GM21619 (cell line): ENCODE measurements at regions not wholly inside any gene's neighbourhood (a gene's known extent, or its start where the extent isn't known, plus 50 kb on each side); places are given as distances from the start of the nearest gene placed in this dataset.

ENCODE experiments used
- ATAC-seq: cut with Tn5 transposase; IDR thresholded peaks from one replicate; pipeline ENCODE4 v1.9.1; 2021; ENCODE audit not compliant: unreplicated experiment

- no peak for ATAC-seq
These were observed 165.2 kb upstream of the DEFB112 start for GRCh38 chr6:50214937-50215336.

GRCh38 chr6:50217841-50218240, 168.1 kb upstream of the DEFB112 start:
- no peak for ATAC-seq

- ATAC-seq, result no peak
These were observed 186.4 kb upstream of the DEFB112 start for GRCh38 chr6:50236164-50236563.

- no peak for ATAC-seq
These were observed 190.1 kb upstream of the DEFB112 start for GRCh38 chr6:50239853-50240252.

- ATAC-seq, result no peak
These were observed 191.3 kb upstream of the DEFB112 start for GRCh38 chr6:50240986-50241385.

- ATAC-seq, result no peak
These were observed 199.8 kb upstream of the DEFB112 start for GRCh38 chr6:50249493-50249892.

- no peak for ATAC-seq
These were observed 207.6 kb upstream of the DEFB112 start for GRCh38 chr6:50257322-50257721.

- no peak for ATAC-seq
These were observed 210.2 kb upstream of the DEFB112 start for GRCh38 chr6:50259903-50260302.

GRCh38 chr6:50264995-50265571, 215.4 kb upstream of the DEFB112 start:
- no peak for ATAC-seq

- ATAC-seq, result no peak
These were observed 220.7 kb upstream of the DEFB112 start for GRCh38 chr6:50270415-50270814.

GRCh38 chr6:50271266-50271665, 221.5 kb upstream of the DEFB112 start:
- ATAC-seq, result no peak

- ATAC-seq, result no peak
These were observed 222.1 kb upstream of the DEFB112 start for GRCh38 chr6:50271817-50272216.

- ATAC-seq, result no peak
These were observed 222.9 kb upstream of the DEFB112 start for GRCh38 chr6:50272611-50273010.

GRCh38 chr6:50276771-50277261, 227.1 kb upstream of the DEFB112 start:
- no peak for ATAC-seq

GRCh38 chr6:50277774-50278173, 228.0 kb upstream of the DEFB112 start:
- ATAC-seq, result no peak

- ATAC-seq, result no peak
These were observed 228.9 kb upstream of the DEFB112 start for GRCh38 chr6:50278663-50279062.

GRCh38 chr6:50285735-50286134, 236.0 kb upstream of the DEFB112 start:
- no peak for ATAC-seq

GRCh38 chr6:50288241-50288640, 238.5 kb upstream of the DEFB112 start:
- ATAC-seq, result no peak

GRCh38 chr6:50288881-50289280, 239.2 kb upstream of the DEFB112 start:
- ATAC-seq, result no peak

- no peak for ATAC-seq
These were observed 239.6 kb upstream of the DEFB112 start for GRCh38 chr6:50289366-50289765.

GRCh38 chr6:50301307-50301706, 251.6 kb upstream of the DEFB112 start:
- ATAC-seq, result no peak

GRCh38 chr6:50305660-50306059, 255.9 kb upstream of the DEFB112 start:
- no peak for ATAC-seq

- ATAC-seq, result no peak
These were observed 268.8 kb upstream of the DEFB112 start for GRCh38 chr6:50318536-50318935.
